LNCAP (cell line): ENCODE measurements at regions not wholly inside any gene's neighbourhood (a gene's known extent, or its start where the extent isn't known, plus 50 kb on each side); places are given as distances from the start of the nearest gene placed in this dataset.

Experiments used
- CTCF ChIP-seq: fragments of 450-650 bp; IDR thresholded peaks from 2 replicates; pipeline ENCODE4 v1.5.1; 2017; ENCODE audit warnings: mild to moderate bottlenecking

- TF ChIP-seq CTCF: no peak
Measured at GRCh38 chr11:95605271-95605940, 184.2 kb downstream of the FAM76B start.

GRCh38 chr11:95599959-95600586 is 189.5 kb downstream of the FAM76B start:
- no peak for TF ChIP-seq CTCF

GRCh38 chr11:95595973-95596489 is 193.6 kb downstream of the FAM76B start:
- TF ChIP-seq CTCF: no peak

- TF ChIP-seq CTCF: no peak
Measured at GRCh38 chr11:95595541-95595940, 194.0 kb downstream of the FAM76B start.

- TF ChIP-seq CTCF: no peak
Measured at GRCh38 chr11:95593111-95593510, 196.5 kb downstream of the FAM76B start.

GRCh38 chr11:95592471-95592870 is 197.1 kb downstream of the FAM76B start:
- TF ChIP-seq CTCF: no peak

- TF ChIP-seq CTCF: no peak
Measured at GRCh38 chr11:95589893-95590612, 199.5 kb downstream of the FAM76B start.
